SU-DHL-6 (cell line): ENCODE measurements at regions not wholly inside any gene's neighbourhood (a gene's known extent, or its start where the extent isn't known, plus 50 kb on each side); places are given as distances from the start of the nearest gene placed in this dataset.

ENCODE experiments used
- H2AFZ ChIP-seq: fragments of 200-600 bp; sonication (generic); 2 replicates; pipeline ENCODE4 v1.6.1; 2014; ENCODE audit warnings: low read depth, mild to moderate bottlenecking, moderate library complexity, mixed read lengths, antibody characterized with exemption, low read length; ENCODE audit not compliant: severe bottlenecking
- H3F3A ChIP-seq: fragments of 200-600 bp; shearing (Covaris generic); 2 replicates; pipeline ENCODE4 v1.6.0; 2016; ENCODE audit warnings: antibody characterized with exemption, mild to moderate bottlenecking; ENCODE audit not compliant: insufficient read depth
- H3K27ac ChIP-seq: fragments of 200-600 bp; sonication (generic); 2 replicates; pipeline ENCODE4 v1.5.1; 2016; ENCODE audit warnings: low read depth, mild to moderate bottlenecking, low read length, moderate library complexity, mixed read lengths
- H3K27me3 ChIP-seq: fragments of 200-600 bp; sonication (generic), shearing (Covaris generic); 2 replicates; pipeline ENCODE4 v1.6.0; 2014; ENCODE audit warnings: mild to moderate bottlenecking, low read length
- H3K36me3 ChIP-seq: fragments of 200-600 bp; sonication (generic); 2 replicates; pipeline ENCODE4 v1.6.1; 2014; ENCODE audit warnings: mild to moderate bottlenecking, low read length, mixed read lengths
- H3K4me2 ChIP-seq: fragments of 300-600, 200-600 bp; shearing (Covaris generic), sonication (generic); 2 replicates; pipeline ENCODE4 v1.6.0; 2014; ENCODE audit warnings: low read length, low read depth, mild to moderate bottlenecking; ENCODE audit not compliant: poor library complexity, severe bottlenecking
- H3K4me3 ChIP-seq: fragments of 200-600 bp; sonication (generic); 2 replicates; pipeline ENCODE4 v1.5.1; 2014; ENCODE audit warnings: antibody characterized with exemption, low read length, mild to moderate bottlenecking, mixed read lengths; ENCODE audit not compliant: insufficient read depth, poor library complexity, severe bottlenecking
- H3K79me2 ChIP-seq: fragments of 200-600 bp; sonication (generic); 2 replicates; pipeline ENCODE4 v1.6.1; 2014; ENCODE audit warnings: mild to moderate bottlenecking, low read length, moderate library complexity; ENCODE audit not compliant: insufficient read depth
- H3K9ac ChIP-seq: fragments of 200-600 bp; sonication (generic); 2 replicates; pipeline ENCODE4 v1.7.0; 2014; ENCODE audit warnings: mild to moderate bottlenecking, low read length
- H3K9me2 ChIP-seq: fragments of 200-600 bp; sonication (generic); replicated peaks from 2 replicates; pipeline ENCODE4 v1.6.1; 2014; ENCODE audit warnings: low read length; ENCODE audit not compliant: insufficient read depth
- H3K9me3 ChIP-seq: fragments of 200-600 bp; sonication (generic); 2 replicates; pipeline ENCODE4 v1.6.1; 2014; ENCODE audit warnings: low read length, mixed read lengths; ENCODE audit not compliant: insufficient read depth
- H4K20me1 ChIP-seq: fragments of 200-600 bp; sonication (generic); 2 replicates; pipeline ENCODE4 v1.6.1; 2014; ENCODE audit warnings: low read depth, mild to moderate bottlenecking, antibody characterized with exemption, low read length, moderate library complexity, mixed read lengths
- CTCF ChIP-seq: fragments of 200-600 bp; sonication (generic); IDR thresholded peaks from one replicate; pipeline ENCODE4 v1.5.1; 2017; ENCODE audit warnings: antibody characterized with exemption, mild to moderate bottlenecking, low read length, moderate library complexity; ENCODE audit not compliant: insufficient read depth, poor library complexity, severe bottlenecking
- EZH2phosphoT487 ChIP-seq: fragments of 200-600 bp; sonication (generic), shearing (Covaris generic); conservative IDR thresholded peaks from 2 replicates; pipeline ENCODE4 v1.6.1; 2018; ENCODE audit warnings: mild to moderate bottlenecking, antibody characterized with exemption, low read length, moderate library complexity, mixed read lengths

GRCh38 chr4:130530505-130530904, 1434.6 kb downstream of the C4orf33 start:
- no peaks in the 10 kb centered on the region for H4K20me1 ChIP-seq
- H3K4me2 ChIP-seq, result no peak overlapping the region
- no peaks in the 10 kb centered on the region for H3K9me2 ChIP-seq
- TF ChIP-seq EZH2phosphoT487 (no peak), CTCF (no peak)
- H3K36me3 ChIP-seq, result no peaks in the 10 kb centered on the region
- H3K79me2 ChIP-seq, result no peaks in the 10 kb centered on the region
- H3F3A ChIP-seq, result no peaks in the 10 kb centered on the region
- H3K9me3 ChIP-seq, result no peaks in the 10 kb centered on the region
- H2AFZ ChIP-seq, result no peak overlapping the region
- no peaks in the 10 kb centered on the region for H3K27me3 ChIP-seq
- no peak overlapping the region for H3K27ac ChIP-seq
- H3K9ac ChIP-seq, result no peak overlapping the region
- H3K4me3 ChIP-seq, result no peak overlapping the region

- H3K36me3 ChIP-seq, result no peaks in the 10 kb centered on the region
- no peak for TF ChIP-seq CTCF
- TF ChIP-seq EZH2phosphoT487, result no peak
- no peaks in the 10 kb centered on the region for H4K20me1 ChIP-seq
- no peaks in the 10 kb centered on the region for H3K79me2 ChIP-seq
- no peaks in the 10 kb centered on the region for H3F3A ChIP-seq
- H3K27me3 ChIP-seq, result no peaks in the 10 kb centered on the region
- H3K4me2 ChIP-seq, result no peak overlapping the region
- no peaks in the 10 kb centered on the region for H3K9me3 ChIP-seq
- no peak overlapping the region for H3K27ac ChIP-seq
- no peak overlapping the region for H3K4me3 ChIP-seq
- no peak overlapping the region for H3K9ac ChIP-seq
- no peaks in the 10 kb centered on the region for H3K9me2 ChIP-seq
- H2AFZ ChIP-seq, result no peak overlapping the region
Observed at GRCh38 chr4:130534651-130535050, 1438.7 kb downstream of the C4orf33 start.

GRCh38 chr4:130542953-130543352, 1447.0 kb downstream of the C4orf33 start:
- H3K9me2 ChIP-seq, result no peaks in the 10 kb centered on the region
- TF ChIP-seq CTCF (no peak), EZH2phosphoT487 (no peak)
- H3K36me3 ChIP-seq, result no peaks in the 10 kb centered on the region
- no peaks in the 10 kb centered on the region for H3F3A ChIP-seq
- H3K9ac ChIP-seq, result no peak overlapping the region
- no peaks in the 10 kb centered on the region for H3K27me3 ChIP-seq
- no peak overlapping the region for H3K4me3 ChIP-seq
- no peaks in the 10 kb centered on the region for H4K20me1 ChIP-seq
- H3K79me2 ChIP-seq, result no peaks in the 10 kb centered on the region
- H2AFZ ChIP-seq, result no peak overlapping the region
- H3K4me2 ChIP-seq, result no peak overlapping the region
- no peaks in the 10 kb centered on the region for H3K9me3 ChIP-seq
- H3K27ac ChIP-seq, result no peak overlapping the region

- no peaks in the 10 kb centered on the region for H3K36me3 ChIP-seq
- H3F3A ChIP-seq, result no peaks in the 10 kb centered on the region
- H3K4me2 ChIP-seq, result no peak overlapping the region
- H3K9me3 ChIP-seq, result no peaks in the 10 kb centered on the region
- H3K9me2 ChIP-seq, result no peaks in the 10 kb centered on the region
- no peak overlapping the region for H2AFZ ChIP-seq
- H3K4me3 ChIP-seq, result no peak overlapping the region
- TF ChIP-seq EZH2phosphoT487, result no peak
- TF ChIP-seq CTCF, result no peak
- H3K9ac ChIP-seq, result no peak overlapping the region
- no peaks in the 10 kb centered on the region for H3K79me2 ChIP-seq
- no peak overlapping the region for H3K27ac ChIP-seq
- no peaks in the 10 kb centered on the region for H4K20me1 ChIP-seq
- H3K27me3 ChIP-seq, result no peaks in the 10 kb centered on the region
Observed at GRCh38 chr4:130545171-130545570, 1449.2 kb downstream of the C4orf33 start.
